ENCODE measurements at regions not wholly inside any gene's neighbourhood (a gene's known extent, or its start where the extent isn't known, plus 50 kb on each side); places are given as distances from the start of the nearest gene placed in this dataset.
A peak's percentile ranks its signal among the peaks of the same experiment; 100 is the strongest.

DNA sequence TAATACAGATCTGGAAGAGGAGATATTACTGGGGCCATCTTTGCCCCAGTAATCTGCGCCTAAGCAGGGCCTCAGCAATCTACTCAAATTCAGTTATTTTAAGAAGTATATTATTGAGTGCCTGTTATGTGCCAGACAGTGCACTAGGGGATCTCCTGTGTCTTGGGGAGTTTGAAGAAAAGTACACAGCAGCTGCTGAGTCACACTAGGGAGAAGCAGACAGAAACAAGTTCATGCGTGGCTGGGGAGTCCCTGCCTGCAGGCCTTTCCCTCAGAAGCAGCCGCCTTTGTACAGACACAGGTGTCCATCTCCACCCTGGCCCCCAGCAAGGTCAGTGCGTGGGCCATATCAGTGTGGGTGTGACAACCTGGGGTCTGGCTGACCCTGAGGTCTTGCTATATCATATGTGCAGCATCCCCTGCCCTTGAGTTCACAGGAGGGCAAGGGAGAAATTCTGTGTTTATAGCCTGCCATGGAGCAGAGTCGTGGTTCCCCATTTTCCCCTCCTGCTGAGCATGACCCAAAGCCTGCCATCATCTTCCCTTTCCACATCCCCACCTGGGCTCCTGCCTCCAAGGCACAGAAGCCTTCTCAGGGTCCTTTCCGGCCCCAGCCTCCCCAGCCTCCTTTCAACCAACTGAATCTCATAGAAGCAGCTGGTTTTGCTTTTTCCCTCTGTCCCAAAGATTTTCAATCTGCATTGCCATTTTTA lies 229.9 kb upstream of the SDK2 start:
- TF ChIP-seq, protein P1, sequence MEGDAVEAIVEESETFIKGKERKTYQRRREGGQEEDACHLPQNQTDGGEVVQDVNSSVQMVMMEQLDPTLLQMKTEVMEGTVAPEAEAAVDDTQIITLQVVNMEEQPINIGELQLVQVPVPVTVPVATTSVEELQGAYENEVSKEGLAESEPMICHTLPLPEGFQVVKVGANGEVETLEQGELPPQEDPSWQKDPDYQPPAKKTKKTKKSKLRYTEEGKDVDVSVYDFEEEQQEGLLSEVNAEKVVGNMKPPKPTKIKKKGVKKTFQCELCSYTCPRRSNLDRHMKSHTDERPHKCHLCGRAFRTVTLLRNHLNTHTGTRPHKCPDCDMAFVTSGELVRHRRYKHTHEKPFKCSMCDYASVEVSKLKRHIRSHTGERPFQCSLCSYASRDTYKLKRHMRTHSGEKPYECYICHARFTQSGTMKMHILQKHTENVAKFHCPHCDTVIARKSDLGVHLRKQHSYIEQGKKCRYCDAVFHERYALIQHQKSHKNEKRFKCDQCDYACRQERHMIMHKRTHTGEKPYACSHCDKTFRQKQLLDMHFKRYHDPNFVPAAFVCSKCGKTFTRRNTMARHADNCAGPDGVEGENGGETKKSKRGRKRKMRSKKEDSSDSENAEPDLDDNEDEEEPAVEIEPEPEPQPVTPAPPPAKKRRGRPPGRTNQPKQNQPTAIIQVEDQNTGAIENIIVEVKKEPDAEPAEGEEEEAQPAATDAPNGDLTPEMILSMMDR (IDR thresholded peaks at IDR 0.05; ENCODE audit: extremely low read depth, missing control alignments): no peak
- peak; percentile 67 for DNase-seq (ENCODE audit: low spot score)

DNA sequence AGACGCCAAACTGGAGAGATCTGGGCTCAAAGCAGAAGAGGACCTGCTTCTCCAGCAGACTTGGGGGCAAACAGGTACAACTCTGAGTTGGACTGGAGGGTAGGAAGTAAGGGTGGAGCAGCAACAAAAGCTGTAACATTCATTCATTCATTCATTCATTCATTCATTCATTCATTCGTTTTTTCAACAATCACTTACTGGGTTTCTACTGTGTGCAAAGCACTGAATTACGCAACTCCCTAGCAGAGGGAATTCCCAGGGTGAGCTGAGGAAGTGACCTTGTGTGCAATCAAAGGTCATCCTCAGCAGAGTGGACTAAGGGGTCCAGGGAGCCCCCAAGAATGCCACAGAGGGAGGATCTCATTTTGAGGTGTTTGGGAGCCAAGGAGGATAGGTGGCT lies 231.1 kb upstream of the SDK2 start:
- no peak for DNase-seq (ENCODE audit: low spot score)

DNA sequence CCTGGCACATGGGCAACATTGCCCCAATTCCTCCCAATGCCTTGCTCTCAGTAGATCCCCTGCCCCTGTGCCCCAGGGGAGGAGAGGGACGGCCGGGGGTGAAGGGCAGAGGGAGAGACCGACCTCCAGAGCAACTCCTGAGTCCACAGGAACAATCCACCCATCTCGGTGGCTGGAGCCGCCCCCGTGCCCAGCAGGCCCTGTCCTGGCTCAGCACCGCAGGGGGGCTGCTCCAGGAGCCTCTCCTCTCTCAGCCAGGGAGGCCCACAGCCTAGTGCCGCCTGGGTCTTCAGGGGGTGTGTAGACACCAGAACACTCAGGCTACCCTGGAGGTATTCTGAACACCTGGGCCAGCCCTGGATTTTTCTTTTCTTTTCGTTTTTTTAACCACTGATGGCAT lies 233.7 kb upstream of the SDK2 start:
- DNase-seq (ENCODE audit: low spot score): no peak
- TF ChIP-seq, protein P1 (IDR thresholded peaks at IDR 0.05; ENCODE audit: extremely low read depth, missing control alignments): no peak

More for the DNA sequence above, 231.1 kb upstream of the SDK2 start:
- TF ChIP-seq, protein P1 (IDR thresholded peaks at IDR 0.05; ENCODE audit: extremely low read depth, missing control alignments): no peak

DNA sequence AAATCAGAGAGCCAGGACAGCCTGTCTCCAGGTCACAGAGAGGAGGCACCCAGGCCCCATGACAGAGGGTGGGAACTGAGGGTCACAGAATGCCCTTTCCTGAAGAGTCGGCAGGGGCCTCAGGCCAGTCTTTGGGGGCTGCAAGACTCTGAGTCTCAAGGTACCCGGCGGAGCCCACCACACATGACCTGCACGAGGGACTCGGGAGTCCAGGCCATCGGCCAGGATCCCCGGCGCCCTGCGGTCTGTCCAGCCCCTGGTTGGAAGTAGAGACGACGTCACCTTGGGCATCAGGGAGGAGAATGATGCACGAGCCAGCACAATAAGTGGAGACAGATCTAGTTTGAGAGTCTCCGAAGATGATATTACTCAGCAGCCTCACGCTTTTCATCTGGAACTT lies 234.7 kb upstream of the SDK2 start:
- no peak for DNase-seq (ENCODE audit: low spot score)
- TF ChIP-seq, protein P1 (IDR thresholded peaks at IDR 0.05; ENCODE audit: extremely low read depth, missing control alignments): no peak

DNA sequence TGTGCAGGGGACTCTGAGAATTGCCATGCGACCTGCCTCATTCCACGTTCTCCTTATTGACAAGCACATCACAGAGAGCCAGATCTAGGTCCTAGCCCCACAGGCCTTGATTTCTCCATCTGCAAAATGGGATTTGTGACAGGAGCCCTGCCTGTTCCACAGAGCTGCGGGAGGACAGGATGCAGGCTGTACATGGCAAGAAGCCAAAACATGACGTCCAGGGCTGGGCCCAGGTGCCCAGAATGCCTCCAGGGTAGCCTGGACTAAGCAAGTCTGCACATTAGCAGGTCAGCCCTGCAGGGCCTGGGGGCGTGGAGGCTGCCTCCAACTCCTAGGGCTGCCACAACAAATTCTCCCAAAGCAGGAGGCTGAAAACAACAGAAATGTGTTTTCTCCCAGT lies 235.7 kb upstream of the SDK2 start:
- TF ChIP-seq, protein P1 (IDR thresholded peaks at IDR 0.05; ENCODE audit: extremely low read depth, missing control alignments): no peak
- DNase-seq (ENCODE audit: low spot score): no peak

DNA sequence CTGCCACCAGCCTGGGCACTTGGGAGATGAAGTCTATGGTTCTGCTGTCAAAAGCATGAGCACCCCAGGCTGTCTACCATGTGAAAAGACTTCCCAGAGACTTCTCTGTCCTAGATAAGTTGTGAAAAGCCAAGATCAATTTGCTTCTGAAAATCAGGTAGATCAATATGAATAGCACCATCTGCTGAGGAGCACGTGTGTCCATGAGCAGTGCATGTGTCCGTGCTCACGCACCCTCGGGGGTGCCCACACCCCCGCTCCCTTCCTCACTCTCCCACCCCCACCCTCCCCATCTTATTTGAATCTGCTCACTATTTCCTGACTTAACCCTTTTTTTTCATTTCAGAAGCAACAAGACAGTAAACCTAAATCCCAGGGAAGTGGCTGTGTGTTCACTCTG lies 238.3 kb upstream of the SDK2 start:
- TF ChIP-seq, protein P1 (IDR thresholded peaks at IDR 0.05; ENCODE audit: extremely low read depth, missing control alignments): no peak
- no peak for DNase-seq (ENCODE audit: low spot score)

DNA sequence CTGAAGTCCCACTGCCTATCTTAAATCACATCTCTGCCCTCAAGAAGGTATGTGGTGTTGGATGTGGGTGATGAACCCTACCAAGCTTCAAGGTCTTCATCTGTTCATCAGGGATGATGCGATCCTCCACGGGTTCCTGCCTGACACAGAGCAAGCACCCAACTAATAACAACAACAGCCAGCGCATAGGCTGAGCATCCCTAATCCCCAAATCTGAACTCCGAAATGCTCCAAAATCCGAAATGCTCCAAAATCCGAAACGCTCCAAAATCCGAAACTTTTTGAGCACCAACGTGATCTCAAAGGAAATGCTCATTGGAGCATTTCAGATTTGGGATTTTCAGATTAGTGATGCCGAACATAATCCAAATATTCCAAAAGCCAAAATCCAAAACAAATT lies 238.9 kb upstream of the SDK2 start:
- no peak for DNase-seq (ENCODE audit: low spot score)
- TF ChIP-seq, protein P1 (IDR thresholded peaks at IDR 0.05; ENCODE audit: extremely low read depth, missing control alignments): no peak

Measured in GM20000 (cell line).